Neural crest cell (in vitro differentiated cells): ENCODE measurements at regions not wholly inside any gene's neighbourhood (a gene's known extent, or its start where the extent isn't known, plus 50 kb on each side); places are given as distances from the start of the nearest gene placed in this dataset.

Experiments used
- DNase-seq: peaks from one replicate; pipeline ENCODE4 v3.0.0; 2021; ENCODE audit warnings: low read depth, mixed read lengths, low spot score
- H3K27ac Mint-ChIP-seq: one replicate; pipeline ENCODE4 v1.8.0; 2021; ENCODE audit warnings: mild to moderate bottlenecking, mixed read lengths; ENCODE audit not compliant: unreplicated experiment
- H3K27me3 Mint-ChIP-seq: 2 replicates; pipeline ENCODE4 v1.8.0; 2021; ENCODE audit warnings: low read depth, mild to moderate bottlenecking, mixed read lengths
- H3K36me3 Mint-ChIP-seq: 2 replicates; pipeline ENCODE4 v1.8.0; 2021; ENCODE audit warnings: low read depth, mild to moderate bottlenecking, mixed read lengths
- H3K4me1 Mint-ChIP-seq: 2 replicates; pipeline ENCODE4 v1.8.0; 2021; ENCODE audit warnings: mixed read lengths
- H3K4me3 Mint-ChIP-seq: one replicate; pipeline ENCODE4 v1.8.0; 2021; ENCODE audit warnings: mild to moderate bottlenecking, mixed read lengths
- H3K9me3 Mint-ChIP-seq: 2 replicates; pipeline ENCODE4 v1.8.0; 2021; ENCODE audit warnings: mixed read lengths
- TF ChIP-seq, protein P1 (sequence below): fragments of 200-600 bp; sonication (generic); conservative IDR thresholded peaks from 2 replicates; pipeline ENCODE4 v1.5.0; 2021; ENCODE audit warnings: antibody characterized with exemption, mild to moderate bottlenecking

DNA sequence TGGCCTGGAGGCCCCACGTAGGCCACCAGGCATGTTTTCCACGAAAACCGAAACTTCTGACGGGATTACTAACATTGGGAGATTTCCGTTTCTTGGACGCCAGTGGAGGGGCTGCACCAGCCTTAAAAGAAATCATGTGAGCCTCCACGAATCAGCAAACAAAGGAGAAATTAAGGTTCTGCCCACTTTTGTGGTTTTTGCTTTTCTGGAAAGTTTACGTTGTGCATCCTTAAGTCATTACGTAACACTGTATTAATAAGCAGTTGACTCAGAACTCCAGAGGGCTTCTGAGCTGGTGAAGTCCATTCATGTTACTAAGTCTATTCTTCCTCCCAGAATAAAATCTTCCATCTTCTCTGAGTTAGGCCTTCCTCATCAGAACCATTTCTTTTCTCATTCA, 168.5 kb downstream of the PSMG1 start:
- no peaks in the 10 kb centered on the region for H3K27me3 Mint-ChIP-seq
- TF ChIP-seq, protein P1, sequence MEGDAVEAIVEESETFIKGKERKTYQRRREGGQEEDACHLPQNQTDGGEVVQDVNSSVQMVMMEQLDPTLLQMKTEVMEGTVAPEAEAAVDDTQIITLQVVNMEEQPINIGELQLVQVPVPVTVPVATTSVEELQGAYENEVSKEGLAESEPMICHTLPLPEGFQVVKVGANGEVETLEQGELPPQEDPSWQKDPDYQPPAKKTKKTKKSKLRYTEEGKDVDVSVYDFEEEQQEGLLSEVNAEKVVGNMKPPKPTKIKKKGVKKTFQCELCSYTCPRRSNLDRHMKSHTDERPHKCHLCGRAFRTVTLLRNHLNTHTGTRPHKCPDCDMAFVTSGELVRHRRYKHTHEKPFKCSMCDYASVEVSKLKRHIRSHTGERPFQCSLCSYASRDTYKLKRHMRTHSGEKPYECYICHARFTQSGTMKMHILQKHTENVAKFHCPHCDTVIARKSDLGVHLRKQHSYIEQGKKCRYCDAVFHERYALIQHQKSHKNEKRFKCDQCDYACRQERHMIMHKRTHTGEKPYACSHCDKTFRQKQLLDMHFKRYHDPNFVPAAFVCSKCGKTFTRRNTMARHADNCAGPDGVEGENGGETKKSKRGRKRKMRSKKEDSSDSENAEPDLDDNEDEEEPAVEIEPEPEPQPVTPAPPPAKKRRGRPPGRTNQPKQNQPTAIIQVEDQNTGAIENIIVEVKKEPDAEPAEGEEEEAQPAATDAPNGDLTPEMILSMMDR, result no peak
- H3K4me3 Mint-ChIP-seq, result no peak overlapping the region
- no peak for DNase-seq
- H3K27ac Mint-ChIP-seq, result no peak overlapping the region
- no peaks in the 10 kb centered on the region for H3K9me3 Mint-ChIP-seq
- peaks cover 4% of the 10 kb centered on the region for H3K4me1 Mint-ChIP-seq
- no peaks in the 10 kb centered on the region for H3K36me3 Mint-ChIP-seq

DNA sequence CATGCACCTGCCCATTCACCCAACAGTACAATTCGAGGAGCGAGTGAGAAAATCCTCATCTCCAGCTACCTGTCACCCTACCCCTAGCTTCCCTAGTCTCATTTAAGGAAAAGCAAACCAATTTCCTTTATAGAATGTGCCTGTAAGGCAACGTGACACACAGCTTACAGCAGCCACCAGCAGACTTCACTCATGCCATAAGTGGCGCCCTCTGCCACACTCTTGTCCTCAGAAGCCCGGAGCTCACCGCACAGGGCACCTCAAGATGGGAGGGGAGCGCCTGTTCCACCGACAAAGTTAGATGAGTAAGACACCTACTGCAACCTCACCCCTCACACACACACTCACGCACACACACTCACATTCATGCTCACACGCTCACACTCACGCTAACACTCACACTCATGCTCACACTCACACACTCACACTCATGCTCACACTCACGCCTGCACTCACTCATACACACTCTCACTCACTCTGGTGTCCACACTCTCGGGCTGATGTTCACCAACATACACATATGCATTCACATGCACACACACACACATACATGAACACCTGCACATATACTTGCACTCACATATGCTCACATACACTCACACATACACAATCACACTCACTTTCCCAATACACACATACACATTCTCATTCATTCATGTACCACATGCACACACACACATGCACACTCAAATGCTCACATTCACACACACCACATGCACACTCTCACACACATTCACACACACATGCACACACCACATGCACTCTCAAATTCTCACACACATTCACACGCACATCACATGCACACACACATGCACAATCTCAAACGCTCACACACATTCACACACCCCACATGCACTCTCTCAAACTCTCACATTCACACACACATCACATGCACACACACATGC, 170.7 kb downstream of the PSMG1 start:
- H3K4me1 Mint-ChIP-seq, result peaks cover 11% of the 10 kb centered on the region
- TF ChIP-seq, protein P1, result no peak
- no peaks in the 10 kb centered on the region for H3K9me3 Mint-ChIP-seq
- no peaks in the 10 kb centered on the region for H3K27me3 Mint-ChIP-seq
- DNase-seq, result no peak
- H3K27ac Mint-ChIP-seq, result no peak overlapping the region
- no peaks in the 10 kb centered on the region for H3K36me3 Mint-ChIP-seq
- no peak overlapping the region for H3K4me3 Mint-ChIP-seq

DNA sequence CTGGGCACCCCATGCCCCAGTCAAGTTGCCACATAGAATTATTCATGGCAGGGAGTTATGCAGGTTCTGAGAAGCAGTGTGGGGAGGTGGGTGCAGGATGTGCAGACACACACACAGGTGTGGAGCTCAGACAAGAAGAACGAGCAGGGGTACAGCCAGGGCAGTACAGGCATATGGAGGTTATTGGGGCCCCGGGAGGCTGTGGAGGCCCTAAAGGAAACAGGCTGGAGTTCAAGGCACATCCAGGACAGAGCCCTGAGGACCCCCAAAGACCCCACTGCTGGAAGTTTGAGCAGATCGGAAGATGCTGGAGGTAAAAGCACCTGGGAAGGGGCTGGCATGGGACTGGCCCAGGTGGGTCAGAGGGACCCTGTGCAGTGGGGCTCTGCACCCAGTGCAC, 171.3 kb downstream of the PSMG1 start:
- H3K27me3 Mint-ChIP-seq, result no peaks in the 10 kb centered on the region
- no peak for DNase-seq
- H3K27ac Mint-ChIP-seq, result no peak overlapping the region
- no peaks in the 10 kb centered on the region for H3K36me3 Mint-ChIP-seq
- peaks cover 12% of the 10 kb centered on the region for H3K4me1 Mint-ChIP-seq
- H3K4me3 Mint-ChIP-seq, result no peak overlapping the region
- H3K9me3 Mint-ChIP-seq, result no peaks in the 10 kb centered on the region
- TF ChIP-seq, protein P1, result no peak

DNA sequence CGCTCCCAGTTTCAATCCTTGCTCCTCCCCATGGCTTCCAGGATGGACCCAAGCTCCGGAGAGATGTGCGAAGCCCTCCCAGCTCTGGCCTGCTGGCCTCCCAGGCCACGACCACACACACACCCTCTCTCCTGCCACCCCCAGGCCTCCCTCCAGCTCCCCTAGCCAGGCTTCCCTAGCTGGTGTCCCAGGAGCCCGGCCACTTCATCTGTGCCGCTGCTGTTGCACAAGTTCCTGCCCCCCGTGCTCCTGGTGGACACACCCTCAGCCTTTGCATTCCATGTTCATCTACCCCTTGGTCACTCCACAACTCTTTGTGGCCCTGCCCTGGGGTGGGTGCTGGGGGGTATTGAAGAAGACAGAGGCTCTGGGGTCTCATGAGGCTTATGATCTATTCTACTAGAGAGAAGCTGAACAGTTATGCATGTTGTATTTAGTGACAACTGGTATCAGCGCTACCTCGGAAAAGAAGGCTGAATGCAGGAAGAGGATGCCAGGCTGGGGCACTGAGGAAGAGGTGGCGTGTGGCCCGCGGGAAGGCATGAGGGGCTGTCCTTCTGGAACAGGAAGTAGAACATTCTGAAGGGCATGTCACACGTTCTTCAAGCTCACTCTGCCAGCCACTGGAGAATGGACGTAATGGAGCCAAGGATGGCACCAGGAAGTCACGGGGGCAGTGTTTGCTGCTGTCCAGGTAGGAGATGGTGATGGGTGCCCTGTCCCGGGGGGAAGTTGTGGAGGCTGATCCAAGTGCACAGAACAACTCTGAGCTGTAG, 172.4 kb downstream of the PSMG1 start:
- Mint-ChIP-seq H3K4me1 (peaks cover 20% of the 10 kb centered on the region), H3K27me3 (no peaks in the 10 kb centered on the region), H3K4me3 (no peak overlapping the region), H3K9me3 (no peaks in the 10 kb centered on the region), H3K27ac (peak overlapping the region; percentile 44), H3K36me3 (no peaks in the 10 kb centered on the region)
- DNase-seq, result no peak
- TF ChIP-seq, protein P1, result no peak

DNA sequence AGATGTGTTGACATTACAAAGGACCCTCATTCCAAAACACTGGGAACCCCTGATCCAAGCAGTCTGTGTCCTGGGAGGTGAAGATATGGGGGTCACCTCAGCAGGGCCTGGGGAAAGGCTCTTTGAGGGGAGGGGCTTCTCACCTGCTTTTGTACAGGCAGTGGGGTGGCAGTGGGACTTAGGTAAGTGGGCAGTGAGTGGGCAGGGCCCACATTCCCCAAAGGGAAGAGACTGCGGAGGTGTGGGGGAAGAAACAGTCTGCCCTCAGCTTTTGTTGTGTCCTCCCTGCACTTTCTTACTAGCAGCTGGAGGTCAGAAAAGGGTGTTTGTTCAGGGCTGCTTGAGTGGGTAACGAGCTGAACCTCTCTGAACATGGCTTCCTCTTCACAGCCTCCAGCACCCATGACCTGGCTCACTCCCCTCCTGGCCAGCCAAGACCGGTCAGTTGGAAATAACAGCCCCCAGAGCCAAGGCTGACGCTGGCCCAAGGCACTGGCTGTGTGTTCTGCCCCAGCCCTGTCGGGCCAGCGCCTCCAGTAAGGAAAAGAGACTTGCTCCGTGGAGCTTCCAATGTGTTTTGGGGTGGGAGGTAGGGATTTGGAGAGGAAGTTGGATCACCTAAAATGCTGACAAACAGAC, 173.5 kb downstream of the PSMG1 start:
- H3K36me3 Mint-ChIP-seq, result no peaks in the 10 kb centered on the region
- no peaks in the 10 kb centered on the region for H3K9me3 Mint-ChIP-seq
- no peaks in the 10 kb centered on the region for H3K27me3 Mint-ChIP-seq
- TF ChIP-seq, protein P1, result no peak
- no peak for DNase-seq
- H3K4me1 Mint-ChIP-seq, result peaks cover 28% of the 10 kb centered on the region
- no peak overlapping the region for H3K4me3 Mint-ChIP-seq
- H3K27ac Mint-ChIP-seq, result no peak overlapping the region
